HG02588 (cell line): ENCODE measurements at regions not wholly inside any gene's neighbourhood (a gene's known extent, or its start where the extent isn't known, plus 50 kb on each side); places are given as distances from the start of the nearest gene placed in this dataset.
"Not testable (repeated sequence)": the region's sequence is repeated elsewhere in the genome, so short reads cannot be mapped to it uniquely, and the experiment has no call there.

ENCODE experiments used
- ATAC-seq: cut with Tn5 transposase; IDR thresholded peaks from one replicate; pipeline ENCODE4 v1.9.1; 2021; ENCODE audit warnings: mild to moderate bottlenecking, moderate library complexity; ENCODE audit not compliant: unreplicated experiment

DNA sequence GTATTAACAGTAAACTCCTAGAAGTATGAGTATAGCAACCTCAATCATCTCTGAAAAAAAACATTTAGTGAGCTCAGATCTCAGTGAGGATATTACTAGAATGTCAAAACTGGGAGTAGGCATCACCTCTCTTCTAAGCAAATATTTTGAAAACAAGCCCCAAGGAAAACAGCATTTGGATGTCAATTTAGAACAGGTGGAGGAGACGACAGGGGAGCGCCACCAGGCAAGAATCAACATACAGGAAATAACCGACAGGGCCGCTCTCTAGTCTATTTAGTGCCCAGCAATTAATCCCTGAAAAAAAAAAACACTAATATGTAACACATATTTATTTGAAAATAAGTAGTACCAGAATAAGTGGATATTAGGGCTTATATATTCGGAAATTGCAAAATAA is 940.3 kb upstream of the ADGRL3 start:
- no peak for ATAC-seq

- ATAC-seq = no peak
These were observed 933.6 kb upstream of the ADGRL3 start for GRCh38 chr4:60266505-60266904.

- no peak for ATAC-seq
These were observed 903.7 kb upstream of the ADGRL3 start for GRCh38 chr4:60296386-60296785.

- ATAC-seq = no peak
These were observed 886.4 kb upstream of the ADGRL3 start for GRCh38 chr4:60313611-60314178.

GRCh38 chr4:60314416-60314815 is 885.7 kb upstream of the ADGRL3 start:
- ATAC-seq = no peak

DNA sequence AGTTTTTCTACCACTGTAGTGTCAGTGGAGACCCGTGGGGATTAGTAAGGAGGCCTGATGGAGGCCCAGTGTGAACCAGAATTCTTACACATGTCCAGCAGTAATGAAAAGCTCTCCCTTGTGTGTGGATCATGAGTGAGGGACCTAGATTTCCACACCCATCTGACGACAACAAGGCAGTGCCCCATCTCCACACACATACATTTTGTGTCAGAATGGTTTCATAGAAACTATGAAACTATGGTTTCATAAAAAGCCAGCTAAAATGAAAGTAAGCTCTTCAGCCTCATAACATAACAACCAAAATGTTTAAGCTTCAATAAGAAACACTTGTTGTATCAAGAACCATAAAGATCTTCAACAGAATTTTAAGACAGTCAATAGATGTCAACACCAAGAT is 884.5 kb upstream of the ADGRL3 start:
- ATAC-seq = no peak

- no peak for ATAC-seq
These were observed 873.4 kb upstream of the ADGRL3 start for GRCh38 chr4:60326735-60327134.

DNA sequence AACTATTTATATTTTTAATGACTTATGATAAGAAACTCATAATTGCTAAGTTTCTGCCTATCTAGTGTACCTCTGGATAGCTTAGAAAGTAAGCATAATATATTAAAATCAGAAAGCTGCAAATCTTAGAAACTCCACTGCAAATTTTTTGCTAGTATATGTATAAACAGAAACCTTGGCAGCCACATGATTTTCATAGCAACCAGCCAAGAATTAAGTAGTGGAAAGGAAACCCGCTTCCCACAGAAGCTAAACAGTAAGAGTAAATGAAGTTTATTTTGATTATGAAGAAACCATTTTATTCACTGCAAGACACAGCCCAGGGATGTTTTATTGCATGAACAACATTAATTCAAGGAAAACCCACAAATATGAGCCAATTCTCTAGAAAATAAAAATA is 872.5 kb upstream of the ADGRL3 start:
- ATAC-seq = no peak

DNA sequence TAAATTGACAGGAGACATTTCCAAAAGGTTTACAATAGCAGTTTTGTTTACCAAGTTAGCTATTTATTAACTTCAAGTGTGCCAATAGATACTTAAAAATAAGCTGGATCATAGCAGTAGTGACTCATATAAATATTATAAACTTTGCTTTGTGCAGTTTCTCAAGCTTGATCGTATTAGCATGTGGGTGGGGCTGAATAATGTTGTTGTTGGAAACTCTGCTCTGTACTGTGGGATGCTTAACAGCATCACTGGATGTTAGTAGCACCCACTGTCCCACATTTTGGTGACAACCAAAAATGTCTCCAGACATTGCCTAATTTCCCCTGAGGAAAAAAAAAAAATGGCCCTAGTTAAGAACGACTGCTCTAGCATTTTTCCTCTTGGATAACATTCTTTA is 855.2 kb upstream of the ADGRL3 start:
- no peak for ATAC-seq

GRCh38 chr4:60345392-60345791 is 854.7 kb upstream of the ADGRL3 start:
- ATAC-seq = no peak

DNA sequence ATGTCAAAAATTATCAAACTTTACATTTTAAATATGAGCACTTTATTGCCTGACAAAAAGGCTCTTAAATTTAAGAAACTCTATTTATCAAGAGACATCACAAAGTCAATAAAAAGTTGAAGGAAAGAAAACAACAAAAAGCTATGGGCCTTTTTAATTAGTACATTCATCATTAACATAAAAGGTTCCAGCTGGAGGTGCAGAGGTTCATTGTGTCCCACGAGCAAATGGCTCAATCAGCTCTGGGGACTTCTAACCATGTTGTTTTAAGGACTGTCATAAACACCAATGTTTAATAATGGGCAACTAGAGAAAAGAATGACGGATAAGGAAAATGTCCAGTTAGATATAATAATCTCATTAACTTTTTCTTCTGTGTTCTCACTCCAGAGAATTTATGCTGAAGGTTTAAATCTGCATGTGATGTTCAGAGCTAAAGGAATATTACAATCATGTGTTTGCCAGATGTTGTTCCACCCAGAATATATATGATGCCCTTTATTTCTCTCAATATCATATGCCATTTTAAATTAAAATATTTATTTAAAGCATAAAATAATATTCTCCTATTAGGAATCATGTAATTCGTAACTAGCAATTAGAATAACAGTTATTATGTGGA is 840.3 kb upstream of the ADGRL3 start:
- no peak for ATAC-seq

DNA sequence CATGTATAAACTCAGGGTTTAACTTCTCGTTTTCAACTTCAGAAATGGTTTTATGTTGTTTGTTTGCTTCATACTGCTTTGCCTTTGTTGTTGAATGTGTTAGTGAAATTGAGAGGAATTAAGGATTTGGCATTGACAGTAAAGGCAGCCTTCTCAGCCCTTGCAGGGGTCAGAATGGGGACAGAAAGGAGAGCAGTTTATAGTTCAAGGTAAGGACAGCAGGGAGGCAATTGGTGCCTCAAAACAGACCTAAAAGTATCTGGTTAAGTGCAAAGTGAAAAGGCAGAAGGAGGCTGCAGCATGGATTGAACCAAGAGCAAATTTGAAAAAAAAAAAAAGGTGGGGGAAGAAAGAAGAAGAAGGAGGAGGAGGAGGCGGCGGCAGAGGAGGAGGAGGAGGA is 835.0 kb upstream of the ADGRL3 start:
- no peak for ATAC-seq

GRCh38 chr4:60366661-60367060 is 833.5 kb upstream of the ADGRL3 start:
- no peak for ATAC-seq

DNA sequence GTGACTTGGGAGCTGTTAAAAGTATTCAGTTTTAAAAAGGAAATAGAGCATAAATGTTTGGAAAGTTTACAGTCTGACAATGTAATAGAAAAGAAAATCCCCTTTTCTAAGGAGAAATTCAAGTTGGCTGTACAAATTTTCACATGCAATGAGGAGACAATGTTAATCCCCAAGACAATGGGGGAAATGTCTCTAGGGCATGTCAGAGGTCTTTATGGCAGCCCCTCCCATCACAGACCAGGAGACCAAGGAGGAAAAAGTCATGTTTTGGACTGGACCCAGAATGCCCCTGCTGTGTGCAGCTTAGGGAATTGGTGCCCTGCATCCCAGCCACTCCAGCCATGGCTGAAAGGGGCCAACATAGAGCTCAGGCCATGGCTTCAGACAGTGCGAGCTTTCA is 831.1 kb upstream of the ADGRL3 start:
- ATAC-seq = no peak

DNA sequence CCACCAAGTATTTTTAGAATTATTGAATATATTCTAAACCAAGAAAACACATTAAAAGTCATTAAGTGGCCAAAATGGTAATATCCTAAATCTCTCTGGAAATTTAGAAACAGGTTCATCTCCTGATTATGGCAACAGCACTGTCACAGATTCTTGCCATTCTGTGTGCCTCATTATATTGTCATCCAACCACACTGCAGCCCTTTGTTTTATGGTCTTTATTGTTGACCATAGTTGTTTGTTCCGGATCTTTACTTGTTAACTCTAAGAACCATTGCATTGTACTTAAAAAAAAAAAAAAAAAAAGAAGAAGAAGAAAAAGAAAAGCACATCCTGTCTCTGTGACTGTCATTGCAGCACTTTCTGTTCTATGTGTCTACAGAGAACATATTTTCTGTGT is 822.1 kb upstream of the ADGRL3 start:
- no peak for ATAC-seq

DNA sequence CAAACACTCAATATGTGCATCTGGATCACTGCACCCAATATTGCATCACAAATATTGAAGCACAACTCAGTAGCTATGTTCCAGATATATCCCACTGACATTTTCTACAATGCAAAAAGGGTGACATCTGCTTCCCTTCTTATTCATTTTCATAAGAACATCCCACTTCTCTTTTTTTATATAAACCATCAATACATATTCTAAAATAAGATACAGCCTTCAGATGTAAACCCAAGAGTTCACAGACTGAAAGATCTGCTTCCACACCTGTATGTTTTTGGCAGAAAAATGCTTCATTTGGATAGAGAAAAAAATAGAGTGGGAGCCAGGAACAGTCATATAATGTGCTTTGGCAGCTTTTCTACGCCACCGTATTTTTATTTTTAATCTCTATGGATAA is 815.6 kb upstream of the ADGRL3 start:
- no peak for ATAC-seq

GRCh38 chr4:60389633-60390032 is 810.5 kb upstream of the ADGRL3 start:
- ATAC-seq = no peak

DNA sequence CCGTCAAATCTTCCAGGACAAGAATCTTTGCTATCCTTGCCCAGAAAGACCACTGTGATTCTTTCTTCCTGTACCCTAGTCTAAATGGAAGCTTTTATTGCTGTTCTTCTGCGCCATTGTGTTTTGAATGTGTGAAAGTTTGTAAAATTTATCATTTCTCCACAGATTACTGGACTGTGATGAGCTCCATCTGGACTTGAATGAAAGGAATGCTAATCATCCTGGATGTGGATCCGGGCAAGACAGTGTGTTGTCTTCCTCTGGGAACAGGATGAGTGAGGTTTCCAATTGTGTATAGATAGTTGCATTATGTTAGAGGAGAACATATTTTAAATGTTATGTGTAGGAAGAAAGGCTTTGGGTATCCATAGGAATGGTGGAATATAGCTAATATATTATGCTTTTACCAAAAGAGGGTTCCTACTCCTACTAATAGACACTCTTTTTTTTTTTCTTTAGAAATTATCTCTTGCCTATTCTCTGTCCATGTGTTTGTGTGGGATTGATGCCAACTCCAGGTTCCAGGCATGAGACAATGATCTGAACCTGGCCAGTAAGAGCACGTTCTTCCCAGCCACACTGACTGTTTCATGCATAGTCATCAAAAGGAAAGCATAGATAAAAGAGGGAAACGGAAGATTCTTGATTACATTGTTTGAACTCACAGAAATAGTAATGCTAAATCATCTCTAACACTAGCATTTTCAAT is 803.6 kb upstream of the ADGRL3 start:
- ATAC-seq = no peak

DNA sequence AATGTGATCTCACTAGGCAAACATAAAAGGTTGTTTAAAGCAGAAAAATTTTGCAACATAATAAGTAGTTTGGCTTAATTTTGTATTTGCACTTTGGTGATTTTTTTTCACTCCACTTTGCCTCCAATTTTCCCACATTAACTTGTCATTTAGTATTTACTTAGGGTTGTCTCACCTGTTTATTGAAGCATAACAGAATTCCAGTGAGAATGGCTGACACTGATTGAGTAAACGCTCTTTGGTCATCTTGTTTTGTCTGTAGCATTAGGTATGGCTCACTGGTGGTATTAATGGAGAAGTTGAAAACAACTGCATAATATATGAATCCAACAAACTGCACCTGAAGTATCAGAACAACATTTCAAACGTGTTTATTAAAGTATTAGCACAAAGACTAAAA is 799.5 kb upstream of the ADGRL3 start:
- ATAC-seq = no peak

GRCh38 chr4:60404027-60404426 is 796.1 kb upstream of the ADGRL3 start:
- ATAC-seq = no peak

- ATAC-seq = no peak
These were observed 777.7 kb upstream of the ADGRL3 start for GRCh38 chr4:60422439-60422838.

DNA sequence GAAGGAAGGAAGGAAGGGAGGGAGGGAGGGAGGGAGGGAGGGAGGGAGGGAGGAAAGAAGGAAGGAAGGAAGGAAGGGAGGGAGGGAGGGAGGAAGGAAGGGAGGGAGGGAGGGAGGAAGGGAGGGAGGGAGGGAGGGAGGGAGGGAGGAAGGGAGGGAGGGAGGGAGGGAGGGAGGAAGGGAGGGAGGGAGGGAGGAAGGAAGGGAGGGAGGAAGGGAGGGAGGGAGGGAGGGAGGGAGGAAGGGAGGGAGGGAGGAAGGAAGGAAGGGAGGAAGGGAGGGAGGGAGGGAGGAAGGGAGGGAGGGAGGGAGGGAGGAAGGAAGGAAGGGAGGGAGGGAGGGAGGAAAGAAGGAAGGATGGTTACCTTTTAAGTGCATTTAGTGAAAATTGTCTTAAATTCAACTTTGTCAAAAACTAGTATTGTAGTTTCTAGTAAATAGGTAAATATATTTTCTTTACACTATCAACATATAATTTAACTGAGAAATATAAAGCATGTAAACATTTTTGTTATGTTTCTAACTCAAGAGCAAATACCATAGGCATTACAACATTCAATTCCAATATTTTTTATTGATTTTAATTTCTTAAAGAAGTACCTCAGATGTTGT is 776.4 kb upstream of the ADGRL3 start:
- not testable (repeated sequence) for ATAC-seq
